Neural cell (in vitro differentiated cells): ENCODE measurements at regions not wholly inside any gene's neighbourhood (a gene's known extent, or its start where the extent isn't known, plus 50 kb on each side); places are given as distances from the start of the nearest gene placed in this dataset.

ENCODE experiments used
- CTCF ChIP-seq: fragments of 450-650 bp; IDR thresholded peaks from 2 replicates; pipeline ENCODE4 v1.5.1; 2014; ENCODE audit warnings: antibody characterized with exemption, mild to moderate bottlenecking, moderate library complexity; ENCODE audit not compliant: poor library complexity, severe bottlenecking
- EP300 ChIP-seq: fragments of 450-650 bp; conservative IDR thresholded peaks from 2 replicates; pipeline ENCODE4 v1.6.1; 2014; ENCODE audit warnings: antibody characterized with exemption, mild to moderate bottlenecking, moderate library complexity; ENCODE audit not compliant: poor library complexity, severe bottlenecking
- EZH2 ChIP-seq: fragments of 200-600, 300-800 bp; shearing (Covaris generic), sonication (generic); IDR thresholded peaks from 2 replicates; pipeline ENCODE4 v1.6.1; 2014; ENCODE audit warnings: antibody characterized with exemption, low read length, borderline replicate concordance, mild to moderate bottlenecking; ENCODE audit not compliant: insufficient read depth, poor library complexity, severe bottlenecking
- MXI1 ChIP-seq: fragments of 450-650 bp; conservative IDR thresholded peaks from 2 replicates; pipeline ENCODE4 v1.6.1; 2014; ENCODE audit warnings: antibody characterized with exemption, mild to moderate bottlenecking; ENCODE audit not compliant: poor library complexity, severe bottlenecking
- POLR2AphosphoS5 ChIP-seq: IDR thresholded peaks from 2 replicates; pipeline ENCODE4 v1.6.1; 2012
- RAD21 ChIP-seq: fragments of 450-650 bp; conservative IDR thresholded peaks from 2 replicates; pipeline ENCODE4 v1.6.1; 2014; ENCODE audit warnings: antibody characterized with exemption, mild to moderate bottlenecking, moderate library complexity
- REST ChIP-seq: IDR thresholded peaks from 2 replicates; pipeline ENCODE4 v1.6.1; 2012; ENCODE audit warnings: borderline replicate concordance

- TF ChIP-seq EP300 (no peak), EZH2 (no peak), CTCF (no peak), REST (no peak), RAD21 (no peak), MXI1 (no peak), POLR2AphosphoS5 (no peak)
These were observed 765.1 kb upstream of the SLC8A1 start for GRCh38 chr2:41216978-41217377.
